Loucy (cell line): ENCODE measurements at regions not wholly inside any gene's neighbourhood (a gene's known extent, or its start where the extent isn't known, plus 50 kb on each side); places are given as distances from the start of the nearest gene placed in this dataset.
"Not testable (repeated sequence)": the region's sequence is repeated elsewhere in the genome, so short reads cannot be mapped to it uniquely, and the experiment has no call there.

Source experiments
- H2AFZ ChIP-seq: fragments of 200-600 bp; sonication (generic); 2 replicates; pipeline ENCODE4 v1.6.0; 2016; ENCODE audit warnings: antibody characterized with exemption, mild to moderate bottlenecking, low read length, moderate library complexity
- H3F3A ChIP-seq: fragments of 200-600 bp; 2 replicates; pipeline ENCODE4 v1.6.0; 2016; ENCODE audit warnings: antibody characterized with exemption, low read depth, mild to moderate bottlenecking
- H3K27me3 ChIP-seq: fragments of 200-600 bp; sonication (generic); 2 replicates; pipeline ENCODE4 v1.6.1; 2014; ENCODE audit warnings: low read length, mild to moderate bottlenecking; ENCODE audit not compliant: insufficient read depth, poor library complexity, severe bottlenecking
- H3K36me3 ChIP-seq: fragments of 200-600 bp; sonication (generic); 2 replicates; pipeline ENCODE4 v1.6.1; 2016; ENCODE audit warnings: low read length; ENCODE audit not compliant: insufficient read depth
- H3K4me1 ChIP-seq: fragments of 200-600 bp; sonication (generic); 2 replicates; pipeline ENCODE4 v1.5.1; 2014; ENCODE audit warnings: low read length, mild to moderate bottlenecking; ENCODE audit not compliant: insufficient read depth, poor library complexity, severe bottlenecking
- H3K4me2 ChIP-seq: fragments of 200-600 bp; sonication (generic); 2 replicates; pipeline ENCODE4 v1.6.0; 2014; ENCODE audit warnings: antibody characterized with exemption, low read length, low read depth, mild to moderate bottlenecking; ENCODE audit not compliant: poor library complexity, severe bottlenecking
- H3K4me3 ChIP-seq: fragments of 200-600 bp; sonication (generic); 2 replicates; pipeline ENCODE4 v1.5.1; 2014; ENCODE audit warnings: low read length, mild to moderate bottlenecking, mixed read lengths; ENCODE audit not compliant: poor library complexity, severe bottlenecking
- H3K79me2 ChIP-seq: fragments of 200-600 bp; sonication (generic); 2 replicates; pipeline ENCODE4 v1.6.1; 2014; ENCODE audit warnings: low read length; ENCODE audit not compliant: insufficient read depth
- H3K9ac ChIP-seq: fragments of 200-600 bp; sonication (generic); 2 replicates; pipeline ENCODE4 v1.6.0; 2014; ENCODE audit warnings: mild to moderate bottlenecking, low read depth, low read length, moderate library complexity; ENCODE audit not compliant: poor library complexity, severe bottlenecking
- H3K9me2 ChIP-seq: fragments of 200-600 bp; sonication (generic); replicated peaks from 2 replicates; pipeline ENCODE4 v1.6.1; 2016; ENCODE audit warnings: low read depth, low read length, mixed read lengths
- H3K9me3 ChIP-seq: fragments of 200-600 bp; sonication (generic); 2 replicates; pipeline ENCODE4 v1.6.1; 2014; ENCODE audit warnings: mild to moderate bottlenecking, antibody characterized with exemption, low read length, low read depth; ENCODE audit not compliant: insufficient read depth
- H4K20me1 ChIP-seq: fragments of 200-600 bp; sonication (generic); 2 replicates; pipeline ENCODE4 v1.6.0; 2014; ENCODE audit warnings: antibody characterized with exemption, low read length, mild to moderate bottlenecking; ENCODE audit not compliant: insufficient read depth, poor library complexity, severe bottlenecking
- CTCF ChIP-seq: fragments of 200-600 bp; sonication (generic); conservative IDR thresholded peaks from 2 replicates; pipeline ENCODE4 v1.5.1; 2014; ENCODE audit warnings: mild to moderate bottlenecking, antibody characterized with exemption, low read length
- EZH2phosphoT487 ChIP-seq: fragments of 200-600 bp; IDR thresholded peaks from 2 replicates; pipeline ENCODE4 v1.6.1; 2018; ENCODE audit warnings: antibody characterized with exemption, mild to moderate bottlenecking, moderate library complexity, borderline replicate concordance

GRCh38 chr18:1438967-1439366 is 534.3 kb downstream of the ADCYAP1 start:
- no peak for TF ChIP-seq EZH2phosphoT487
- no peak for TF ChIP-seq CTCF
- Histone ChIP-seq H3K79me2 (no peaks in the 10 kb centered on the region), H3K27me3 (no peaks in the 10 kb centered on the region), H3K36me3 (no peaks in the 10 kb centered on the region), H3K9me3 (no peaks in the 10 kb centered on the region; the same call in 1 of the 2 replicates), H3K4me2 (no peak overlapping the region), H2AFZ (no peak overlapping the region), H3K4me3 (no peak overlapping the region), H3F3A (no peaks in the 10 kb centered on the region), H3K9ac (no peak overlapping the region), H4K20me1 (no peaks in the 10 kb centered on the region), H3K9me2 (no peaks in the 10 kb centered on the region), H3K4me1 (no peaks in the 10 kb centered on the region)

- H3K9ac ChIP-seq, H3K4me1 ChIP-seq, H3K4me3 ChIP-seq, H4K20me1 ChIP-seq, H3K27me3 ChIP-seq, H3K4me2 ChIP-seq, H3F3A ChIP-seq, H2AFZ ChIP-seq, H3K36me3 ChIP-seq, H3K79me2 ChIP-seq, H3K9me2 ChIP-seq: not testable (repeated sequence)
- H3K9me3 ChIP-seq, result peaks cover 17% of the 10 kb centered on the region
Observed at GRCh38 chr18:1444062-1444461, 539.4 kb downstream of the ADCYAP1 start.

GRCh38 chr18:1446765-1447164 is 542.1 kb downstream of the ADCYAP1 start:
- H3K9me2 ChIP-seq, result no peaks in the 10 kb centered on the region
- no peaks in the 10 kb centered on the region for H3F3A ChIP-seq
- no peaks in the 10 kb centered on the region for H3K36me3 ChIP-seq
- H2AFZ ChIP-seq, result no peak overlapping the region
- no peaks in the 10 kb centered on the region for H4K20me1 ChIP-seq
- peaks cover 19% of the 10 kb centered on the region for H3K9me3 ChIP-seq
- H3K9ac ChIP-seq, result no peak overlapping the region
- no peak overlapping the region for H3K4me3 ChIP-seq
- H3K27me3 ChIP-seq, result no peaks in the 10 kb centered on the region
- H3K4me2 ChIP-seq, result no peak overlapping the region
- no peaks in the 10 kb centered on the region for H3K4me1 ChIP-seq
- TF ChIP-seq CTCF (no peak), EZH2phosphoT487 (no peak)
- no peaks in the 10 kb centered on the region for H3K79me2 ChIP-seq

- H3K36me3 ChIP-seq, result no peaks in the 10 kb centered on the region
- H3K79me2 ChIP-seq, result no peaks in the 10 kb centered on the region
- H3K4me3 ChIP-seq, result no peak overlapping the region
- H2AFZ ChIP-seq, result no peak overlapping the region
- no peaks in the 10 kb centered on the region for H3K27me3 ChIP-seq
- H3K4me2 ChIP-seq, result no peak overlapping the region
- H3K4me1 ChIP-seq, result no peaks in the 10 kb centered on the region
- no peaks in the 10 kb centered on the region for H4K20me1 ChIP-seq
- H3K9ac ChIP-seq, result no peak overlapping the region
- no peaks in the 10 kb centered on the region for H3K9me2 ChIP-seq
- no peaks in the 10 kb centered on the region for H3F3A ChIP-seq
- H3K9me3 ChIP-seq, result peaks cover 9% of the 10 kb centered on the region; the same call in 1 of the 2 replicates
- TF ChIP-seq CTCF (no peak), EZH2phosphoT487 (no peak)
Observed at GRCh38 chr18:1452821-1453220, 548.1 kb downstream of the ADCYAP1 start.
